LoVo (cell line): ENCODE measurements at regions not wholly inside any gene's neighbourhood (a gene's known extent, or its start where the extent isn't known, plus 50 kb on each side); places are given as distances from the start of the nearest gene placed in this dataset.
A peak's percentile ranks its signal among the peaks of the same experiment; 100 is the strongest.

ENCODE experiments used
- DNase-seq: peaks from one replicate; pipeline ENCODE4 v3.0.0-alpha.2; 2016; ENCODE audit warnings: low spot score

DNA sequence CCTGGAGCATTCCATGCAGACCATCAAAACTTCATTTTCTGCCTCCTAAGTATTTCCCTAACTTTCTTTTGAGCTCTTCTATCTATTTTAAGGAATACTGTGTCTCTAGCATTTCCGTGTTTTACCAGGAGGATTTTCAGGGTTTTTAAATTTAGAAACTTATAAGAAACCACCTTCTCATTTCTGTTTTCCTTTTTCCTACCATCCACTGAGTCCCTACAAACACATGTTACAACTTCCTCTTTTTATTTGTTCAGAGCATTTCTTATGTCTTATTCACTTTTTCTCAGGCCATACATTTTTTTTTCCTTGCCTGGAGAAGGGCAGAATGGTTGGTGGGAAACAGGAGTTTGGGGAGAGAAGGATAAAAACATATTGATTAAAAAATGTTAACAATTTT, 130.0 kb upstream of the BMP5 start:
- DNase-seq = no peak

DNA sequence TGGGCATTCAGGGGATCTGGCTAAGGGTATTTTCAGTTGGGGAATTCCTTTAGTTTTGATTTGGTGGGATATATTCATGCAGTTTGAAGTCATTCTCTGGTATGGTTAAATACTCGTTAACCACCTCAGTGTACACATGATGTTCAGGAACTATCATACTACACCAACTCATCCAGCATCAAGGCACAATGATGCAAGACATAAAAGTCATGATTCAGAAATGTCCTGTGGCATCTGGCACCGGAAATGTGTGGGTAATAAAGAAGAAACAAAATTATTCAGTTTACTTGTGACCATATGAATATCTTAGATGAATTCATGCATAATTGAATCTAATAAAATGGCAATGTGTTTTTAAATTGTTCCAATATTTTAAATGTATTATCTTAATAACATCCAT, 129.0 kb upstream of the BMP5 start:
- DNase-seq = no peak

GRCh38 chr6:56003616-56004015, 128.2 kb upstream of the BMP5 start:
- no peak for DNase-seq

DNA sequence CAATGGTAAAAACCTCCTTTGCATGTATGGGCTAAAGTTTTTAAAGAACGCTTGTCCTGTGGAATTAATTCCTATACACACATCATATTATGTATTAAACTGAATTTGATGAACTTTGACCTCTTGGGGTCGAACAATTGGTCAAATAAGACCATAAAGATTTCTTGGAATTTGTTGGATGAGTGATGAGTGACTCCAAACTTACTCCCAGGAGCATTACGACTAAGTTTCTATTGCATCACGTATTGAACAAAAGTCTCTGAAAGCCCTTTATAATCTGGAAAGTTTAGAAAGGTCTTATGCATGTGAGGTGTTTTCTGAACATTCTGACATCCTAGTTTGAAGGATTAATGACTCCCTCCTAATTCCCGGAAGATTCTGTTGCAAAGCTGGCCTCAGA, 126.9 kb upstream of the BMP5 start:
- DNase-seq = no peak

- no peak for DNase-seq
These were observed 123.2 kb upstream of the BMP5 start for GRCh38 chr6:55998576-55998975.

DNA sequence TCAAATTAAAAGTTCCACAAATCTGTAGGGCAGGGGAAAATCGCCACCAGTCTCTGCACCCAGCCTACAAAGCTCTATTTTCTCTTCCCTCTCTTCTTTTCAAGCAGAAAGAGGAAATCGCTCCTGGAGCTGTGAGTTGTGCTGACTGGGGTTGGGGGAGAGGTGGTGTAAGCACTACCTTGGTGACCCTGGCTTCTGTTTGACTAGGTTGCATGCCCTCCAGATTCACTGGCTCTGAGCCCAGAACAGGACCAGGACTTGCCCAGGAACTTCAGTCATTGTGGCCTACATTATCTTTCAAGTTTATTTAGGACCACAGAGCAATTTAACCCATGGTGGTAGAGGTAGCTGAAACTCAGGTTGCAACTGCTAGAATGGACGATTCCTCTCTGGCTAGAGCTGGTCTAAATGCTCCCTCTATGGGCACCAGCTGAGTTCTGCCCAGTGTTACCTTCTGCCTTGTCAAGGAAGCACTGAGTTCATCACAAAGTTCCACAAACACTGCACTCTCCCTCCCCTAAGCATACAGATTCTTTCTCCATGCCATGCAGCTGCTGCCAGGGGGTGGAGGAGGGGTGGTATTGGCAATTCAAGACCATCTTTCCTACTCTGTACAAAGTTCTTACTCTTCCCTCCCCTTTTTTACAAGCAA, 122.0 kb upstream of the BMP5 start:
- no peak for DNase-seq

- no peak for DNase-seq
These were observed 119.1 kb upstream of the BMP5 start for GRCh38 chr6:55994531-55994930.

DNA sequence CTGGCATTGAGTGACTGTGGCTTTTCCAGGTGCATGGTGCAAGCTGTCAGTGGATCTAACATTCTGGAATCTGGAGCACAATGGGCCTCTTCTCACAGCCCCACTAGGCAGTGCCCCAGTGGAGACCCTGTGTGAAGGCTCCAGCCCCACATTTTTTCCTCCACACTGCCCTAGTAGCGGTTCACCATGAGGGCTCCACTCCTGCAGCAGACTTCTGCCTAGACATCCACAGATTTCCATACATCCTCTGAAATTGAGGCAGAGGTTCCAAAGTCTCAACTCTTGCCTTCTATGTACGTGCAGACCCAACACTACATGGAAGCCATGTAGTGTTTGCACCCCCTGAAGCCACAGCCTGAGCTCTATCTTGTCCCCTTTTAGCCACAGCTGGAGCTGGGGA, 118.0 kb upstream of the BMP5 start:
- DNase-seq = no peak

GRCh38 chr6:55992546-55992945, 117.2 kb upstream of the BMP5 start:
- DNase-seq = no peak

DNA sequence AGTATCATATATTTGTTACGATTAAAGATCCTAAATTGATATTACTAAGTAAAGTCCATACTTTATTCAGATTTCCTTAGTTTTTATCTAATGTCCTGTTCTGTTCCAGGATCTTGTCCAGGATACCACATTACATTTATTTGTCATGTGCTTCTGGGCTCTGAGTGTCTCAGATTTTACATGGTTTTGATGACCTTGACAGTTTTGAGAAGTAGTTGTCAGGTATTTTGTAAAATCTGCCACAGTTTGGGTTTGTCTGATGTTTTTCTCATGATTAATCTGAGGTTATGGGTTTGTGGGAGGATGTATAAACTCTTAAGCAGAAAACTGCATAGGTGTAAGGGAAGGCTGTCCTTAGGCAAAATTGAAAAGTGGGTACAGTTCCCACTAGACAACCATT, 109.9 kb upstream of the BMP5 start:
- no peak for DNase-seq

GRCh38 chr6:55983861-55984260, 108.5 kb upstream of the BMP5 start:
- no peak for DNase-seq

DNA sequence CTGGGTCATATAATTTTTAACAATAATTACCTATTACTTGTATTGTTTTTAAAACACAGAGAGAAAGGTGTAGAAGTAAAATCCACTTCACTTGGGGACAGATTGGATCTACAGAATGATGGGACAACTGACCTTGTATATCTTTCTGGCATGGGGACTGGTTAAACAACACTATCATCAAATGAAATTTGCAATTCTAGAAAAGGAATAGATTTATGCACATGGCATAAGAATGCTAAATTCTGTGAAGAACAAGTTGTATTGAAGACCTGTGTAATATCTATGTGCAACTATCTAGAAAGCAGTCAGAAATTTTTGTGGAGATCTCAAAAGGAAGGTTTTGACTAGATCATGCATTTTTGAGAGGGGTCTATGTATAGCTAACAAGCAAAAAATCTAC, 106.3 kb upstream of the BMP5 start:
- DNase-seq = no peak

GRCh38 chr6:55980627-55981211, 105.3 kb upstream of the BMP5 start:
- peak; percentile 55 for DNase-seq

- no peak for DNase-seq
These were observed 104.1 kb upstream of the BMP5 start for GRCh38 chr6:55979526-55979925.

- DNase-seq = no peak
These were observed 102.7 kb upstream of the BMP5 start for GRCh38 chr6:55977959-55978665.

- no peak for DNase-seq
These were observed 99.3 kb upstream of the BMP5 start for GRCh38 chr6:55974688-55975087.

DNA sequence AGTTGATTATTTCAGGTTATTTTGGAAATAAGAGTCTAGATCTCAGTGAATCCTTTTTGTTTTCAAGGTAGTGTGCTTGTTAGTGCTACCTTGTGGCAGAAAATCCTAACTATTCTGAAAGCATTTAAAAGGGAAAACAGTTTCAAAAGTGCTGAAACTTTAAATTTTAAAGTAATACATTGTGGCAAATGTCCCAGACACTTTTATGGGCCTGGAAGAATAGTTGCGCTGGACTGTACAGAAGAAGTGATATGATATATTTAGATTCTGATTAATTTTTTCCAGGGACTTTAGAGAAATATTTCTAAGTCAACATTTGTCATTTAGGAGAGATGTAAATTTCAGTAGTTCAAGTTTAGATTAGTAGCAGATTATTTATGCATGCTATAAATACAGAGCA, 96.7 kb upstream of the BMP5 start:
- no peak for DNase-seq

DNA sequence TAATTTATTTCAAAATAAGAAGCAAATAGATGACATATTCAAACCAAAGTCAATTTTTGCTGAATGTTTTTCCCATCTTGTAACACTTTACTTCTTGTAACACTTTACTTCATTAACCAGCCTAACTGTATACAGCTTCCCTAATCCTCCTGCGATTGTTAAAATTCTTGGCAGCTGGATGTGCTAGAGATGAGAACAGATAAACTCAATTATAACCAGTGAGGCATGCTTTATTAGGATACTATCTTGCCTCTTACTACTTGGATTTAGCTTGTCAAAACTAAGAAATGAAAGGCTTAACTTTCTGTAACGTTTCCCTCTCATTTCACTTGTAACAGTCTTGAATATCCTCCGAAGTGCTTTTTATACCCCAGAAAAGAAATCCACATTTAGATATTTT, 94.1 kb upstream of the BMP5 start:
- no peak for DNase-seq

DNA sequence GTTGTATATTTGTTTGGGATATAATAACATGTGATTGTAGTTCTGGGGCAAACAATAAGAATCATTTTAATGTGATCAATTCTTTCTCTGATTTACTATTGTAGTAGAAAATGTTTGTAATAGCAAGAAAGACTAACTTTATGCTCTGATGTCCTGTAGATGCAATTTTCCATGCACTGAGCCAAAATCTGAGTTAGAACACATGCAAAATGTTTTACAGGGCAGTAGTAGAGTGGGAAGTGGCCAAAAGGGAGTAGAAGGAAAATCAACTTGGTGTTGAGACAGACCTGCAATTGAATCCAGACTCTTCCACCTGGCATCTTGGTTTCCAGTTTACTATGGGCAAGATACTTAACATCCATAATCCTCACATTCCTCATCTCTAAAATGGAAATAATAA, 93.5 kb upstream of the BMP5 start:
- DNase-seq = no peak

DNA sequence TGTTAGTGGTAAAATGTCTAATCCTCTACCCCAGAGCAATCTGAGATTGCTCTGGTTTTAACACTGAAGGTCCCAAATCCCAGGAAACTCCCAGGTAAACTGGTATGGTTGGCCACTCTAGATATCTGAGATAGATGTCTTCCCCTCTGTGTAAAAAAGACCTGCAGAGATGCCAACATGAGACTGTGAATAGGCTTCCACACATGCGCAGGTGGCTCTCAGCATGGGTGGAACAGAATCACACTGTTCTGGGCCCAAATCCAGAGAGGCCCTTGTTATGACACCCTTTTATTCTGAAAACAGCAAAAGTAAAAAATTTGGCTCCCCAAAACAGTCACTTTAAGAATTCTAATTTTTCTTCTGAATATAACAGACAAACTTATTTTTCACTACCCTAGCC, 88.7 kb upstream of the BMP5 start:
- DNase-seq = no peak

DNA sequence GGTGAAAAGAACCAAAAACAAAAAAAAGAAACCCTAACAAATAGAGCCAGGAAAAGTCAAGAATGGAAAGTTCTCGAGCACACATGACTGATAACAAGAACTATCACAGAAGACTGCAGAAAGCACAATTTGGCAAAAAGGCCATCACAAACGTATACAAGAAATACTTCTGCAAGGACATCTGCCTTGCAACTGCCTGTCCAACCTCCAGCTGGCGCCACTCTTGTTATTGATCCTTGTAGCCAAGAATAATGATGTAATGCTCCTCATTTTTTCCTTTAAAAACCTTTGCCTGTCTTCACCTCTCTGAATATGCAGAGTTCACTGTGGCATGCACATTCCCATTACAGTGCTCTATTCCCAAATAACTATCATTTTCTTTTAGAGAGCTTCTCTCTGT, 87.9 kb upstream of the BMP5 start:
- no peak for DNase-seq

- DNase-seq = no peak
These were observed 85.0 kb upstream of the BMP5 start for GRCh38 chr6:55960344-55960743.

GRCh38 chr6:55958790-55959189, 83.4 kb upstream of the BMP5 start:
- no peak for DNase-seq

DNA sequence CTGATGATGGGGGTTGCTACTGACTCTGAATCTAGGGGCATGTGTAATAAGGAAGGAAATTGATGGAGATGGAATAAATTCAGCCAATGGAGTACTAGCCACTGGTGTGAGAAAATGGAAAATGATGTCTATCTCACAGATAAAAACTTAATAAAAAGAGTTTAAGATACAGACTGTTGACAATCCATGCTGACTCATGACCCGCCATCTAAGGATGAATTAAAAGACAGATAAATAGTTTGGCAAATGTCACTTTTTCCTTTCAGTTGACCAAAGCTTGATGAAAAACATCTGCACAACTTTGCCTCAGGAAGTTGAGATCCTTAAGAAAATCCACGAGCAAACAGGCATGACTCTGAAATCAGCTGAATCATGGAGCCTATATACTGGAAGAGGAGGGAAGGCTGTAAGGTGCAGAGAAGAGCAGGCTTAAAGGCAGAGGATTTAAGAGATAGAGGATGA, 82.6 kb upstream of the BMP5 start:
- DNase-seq = no peak
